ENCODE measurements at regions not wholly inside any gene's neighbourhood (a gene's known extent, or its start where the extent isn't known, plus 50 kb on each side); places are given as distances from the start of the nearest gene placed in this dataset.
"Not testable (repeated sequence)": the region's sequence is repeated elsewhere in the genome, so short reads cannot be mapped to it uniquely, and the experiment has no call there.

DNA sequence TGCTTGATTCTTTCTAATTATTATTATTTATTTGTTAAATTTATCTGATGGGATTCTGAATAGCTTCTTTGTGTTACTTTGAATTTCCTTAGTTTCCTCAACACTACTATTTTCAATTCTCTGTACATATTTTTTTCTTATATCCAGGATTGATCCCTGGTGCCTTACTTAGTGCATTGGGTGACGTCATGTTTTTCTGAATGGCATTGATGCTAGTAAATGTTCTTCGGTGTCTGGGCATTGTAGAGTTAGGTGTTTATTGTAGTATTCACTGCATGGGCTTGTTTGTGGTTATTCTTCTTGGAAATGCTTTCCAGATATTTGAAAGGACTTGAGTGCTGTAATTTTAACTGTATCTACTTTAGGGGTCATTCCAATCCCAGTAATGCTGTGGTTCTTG is 938.1 kb downstream of the FAM133A start:
- no peak overlapping the region for H3K4me3 Mint-ChIP-seq
- no peak overlapping the region for H3K27ac Mint-ChIP-seq
- H3K36me3 Mint-ChIP-seq: no peaks in the 10 kb centered on the region
- peaks cover 6% of the 10 kb centered on the region for H3K9me3 Mint-ChIP-seq (ENCODE audit: low read depth)
- H3K4me1 Mint-ChIP-seq (ENCODE audit: low read depth): no peaks in the 10 kb centered on the region
- no peaks in the 10 kb centered on the region for H3K27me3 Mint-ChIP-seq

DNA sequence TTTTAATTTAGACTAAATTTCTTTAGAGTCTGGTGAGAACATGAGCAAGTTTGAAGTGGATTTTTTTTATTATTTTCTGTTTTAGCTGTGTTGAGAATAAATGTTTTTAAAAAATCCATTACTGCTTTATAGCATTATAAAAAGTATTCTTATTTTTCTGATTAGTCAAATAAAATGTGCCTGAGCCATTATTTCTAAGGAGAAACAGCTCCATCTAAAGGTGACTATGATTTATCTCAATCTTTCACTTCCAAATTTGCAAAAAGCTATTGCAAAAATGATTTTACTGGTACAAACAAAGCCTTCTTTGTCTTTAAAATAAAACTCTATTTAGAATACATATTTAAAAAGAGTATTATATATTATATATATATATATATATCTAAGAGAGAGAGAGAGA is 959.2 kb downstream of the FAM133A start:
- Mint-ChIP-seq H3K9me3 (ENCODE audit: low read depth) (peaks cover 11% of the 10 kb centered on the region), H3K4me1 (ENCODE audit: low read depth) (no peaks in the 10 kb centered on the region), H3K36me3 (no peaks in the 10 kb centered on the region), H3K27me3 (no peaks in the 10 kb centered on the region), H3K27ac (no peak overlapping the region), H3K4me3 (no peak overlapping the region)

DNA sequence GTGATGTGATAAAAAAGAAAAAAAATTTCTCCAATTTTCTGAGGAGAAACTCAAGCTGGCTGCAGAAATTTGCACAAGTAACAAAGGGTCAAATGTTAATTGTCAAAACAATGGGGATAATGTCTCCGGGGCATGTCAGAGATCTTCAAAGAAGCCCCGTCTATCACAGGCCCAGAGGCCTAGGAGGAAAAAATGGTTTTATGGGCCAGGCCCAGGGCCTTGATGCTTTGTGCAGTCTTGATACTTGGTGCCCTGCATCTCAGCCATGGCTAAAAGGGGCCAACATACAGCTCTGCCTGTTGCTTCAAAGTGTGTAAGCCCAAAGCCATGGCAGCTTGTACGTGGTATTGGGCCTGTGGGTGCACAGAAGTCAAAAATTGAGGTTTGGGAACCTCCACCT is 961.0 kb downstream of the FAM133A start:
- no peak overlapping the region for H3K27ac Mint-ChIP-seq
- H3K4me1 Mint-ChIP-seq (ENCODE audit: low read depth): no peaks in the 10 kb centered on the region
- H3K4me3 Mint-ChIP-seq: no peak overlapping the region
- no peaks in the 10 kb centered on the region for H3K27me3 Mint-ChIP-seq
- H3K9me3 Mint-ChIP-seq (ENCODE audit: low read depth): peaks cover 11% of the 10 kb centered on the region
- H3K36me3 Mint-ChIP-seq: no peaks in the 10 kb centered on the region

DNA sequence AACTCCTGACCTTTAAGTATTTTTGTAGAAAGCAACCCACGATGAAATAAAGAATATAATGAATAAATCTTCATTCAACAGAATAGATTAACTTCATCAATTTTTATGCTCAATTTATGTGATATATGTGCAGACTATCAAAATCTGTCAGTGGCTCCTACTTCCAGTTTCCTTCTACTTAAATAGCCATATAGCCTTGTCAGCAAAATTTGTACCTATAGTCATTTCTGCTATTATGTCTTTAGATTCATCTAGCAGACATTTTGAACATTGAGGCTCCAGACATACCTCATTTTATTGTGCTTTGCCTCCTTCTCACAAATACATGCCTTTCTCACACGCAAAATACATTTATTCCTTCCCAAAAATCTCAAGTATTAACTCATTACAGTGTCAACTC is 971.7 kb downstream of the FAM133A start:
- H3K36me3 Mint-ChIP-seq: no peaks in the 10 kb centered on the region
- no peak overlapping the region for H3K27ac Mint-ChIP-seq
- no peaks in the 10 kb centered on the region for H3K27me3 Mint-ChIP-seq
- H3K4me1 Mint-ChIP-seq (ENCODE audit: low read depth): no peaks in the 10 kb centered on the region
- no peaks in the 10 kb centered on the region for H3K9me3 Mint-ChIP-seq (ENCODE audit: low read depth)
- no peak overlapping the region for H3K4me3 Mint-ChIP-seq

DNA sequence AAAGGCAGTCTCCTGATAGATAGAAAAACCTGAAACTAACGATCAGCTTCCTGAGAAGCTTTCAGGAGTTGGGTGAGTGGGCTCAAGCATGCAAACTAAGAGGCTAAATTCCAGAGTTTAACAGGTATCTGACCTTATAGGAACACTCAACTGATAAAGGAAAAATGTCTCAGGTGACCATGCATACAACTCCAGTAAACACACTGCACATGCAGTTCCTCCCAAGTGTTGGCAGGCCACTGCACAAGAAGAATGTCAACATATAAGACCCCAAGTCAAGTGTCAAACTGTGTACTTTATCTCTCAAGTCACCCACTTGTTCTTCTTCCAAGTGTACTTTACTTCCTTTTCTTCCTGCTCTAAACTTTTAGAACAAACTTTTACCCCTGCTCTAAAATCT is 981.2 kb downstream of the FAM133A start:
- no peaks in the 10 kb centered on the region for H3K27me3 Mint-ChIP-seq
- H3K27ac Mint-ChIP-seq: no peak overlapping the region
- no peaks in the 10 kb centered on the region for H3K4me1 Mint-ChIP-seq (ENCODE audit: low read depth)
- no peaks in the 10 kb centered on the region for H3K36me3 Mint-ChIP-seq
- no peaks in the 10 kb centered on the region for H3K9me3 Mint-ChIP-seq (ENCODE audit: low read depth)
- no peak overlapping the region for H3K4me3 Mint-ChIP-seq

DNA sequence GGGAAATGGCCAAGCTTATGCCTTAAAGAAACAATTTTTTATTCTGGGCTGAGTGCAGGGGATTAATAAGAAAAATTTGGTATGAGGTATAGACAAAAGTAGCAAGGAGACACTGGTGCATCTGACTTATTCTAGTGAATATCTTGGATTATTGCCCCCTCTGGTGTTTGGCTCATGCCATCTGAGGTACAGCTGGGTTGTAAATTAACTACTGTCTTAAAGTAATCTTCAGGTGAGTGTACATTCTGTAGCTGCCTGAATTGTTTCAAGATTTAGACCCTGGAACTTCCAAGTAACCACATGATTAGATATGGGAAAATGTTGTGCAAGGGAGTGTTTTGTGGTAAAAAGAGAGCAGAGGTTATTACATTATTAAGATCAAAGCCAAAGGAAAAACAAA is 988.7 kb downstream of the FAM133A start:
- H3K4me1 Mint-ChIP-seq (ENCODE audit: low read depth): no peaks in the 10 kb centered on the region
- no peaks in the 10 kb centered on the region for H3K36me3 Mint-ChIP-seq
- no peak overlapping the region for H3K27ac Mint-ChIP-seq
- H3K4me3 Mint-ChIP-seq: no peak overlapping the region
- no peaks in the 10 kb centered on the region for H3K9me3 Mint-ChIP-seq (ENCODE audit: low read depth)
- no peaks in the 10 kb centered on the region for H3K27me3 Mint-ChIP-seq

DNA sequence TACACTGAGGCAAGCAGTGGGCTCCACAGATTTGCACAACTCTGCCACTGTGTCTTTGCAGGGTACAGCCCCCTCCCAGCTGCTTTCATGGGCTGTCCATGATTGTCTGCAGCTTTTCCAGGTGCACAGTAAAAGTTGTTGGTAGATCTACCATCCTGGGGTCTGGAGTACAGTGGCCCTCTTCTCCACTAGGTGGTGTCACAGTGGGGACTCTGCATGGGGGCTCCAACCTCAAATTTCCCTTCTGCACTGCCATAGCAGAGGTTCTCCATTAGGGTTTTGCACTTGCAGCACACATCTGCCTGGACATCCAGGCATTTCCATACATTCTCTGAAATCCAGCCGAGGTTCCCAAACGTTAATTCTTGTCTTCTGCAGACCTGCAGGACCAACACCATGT is 1002.3 kb downstream of the FAM133A start:
- no peaks in the 10 kb centered on the region for H3K9me3 Mint-ChIP-seq (ENCODE audit: low read depth)
- H3K4me3 Mint-ChIP-seq: no peak overlapping the region
- H3K4me1 Mint-ChIP-seq (ENCODE audit: low read depth): no peaks in the 10 kb centered on the region
- no peak overlapping the region for H3K27ac Mint-ChIP-seq
- no peaks in the 10 kb centered on the region for H3K27me3 Mint-ChIP-seq
- no peaks in the 10 kb centered on the region for H3K36me3 Mint-ChIP-seq

DNA sequence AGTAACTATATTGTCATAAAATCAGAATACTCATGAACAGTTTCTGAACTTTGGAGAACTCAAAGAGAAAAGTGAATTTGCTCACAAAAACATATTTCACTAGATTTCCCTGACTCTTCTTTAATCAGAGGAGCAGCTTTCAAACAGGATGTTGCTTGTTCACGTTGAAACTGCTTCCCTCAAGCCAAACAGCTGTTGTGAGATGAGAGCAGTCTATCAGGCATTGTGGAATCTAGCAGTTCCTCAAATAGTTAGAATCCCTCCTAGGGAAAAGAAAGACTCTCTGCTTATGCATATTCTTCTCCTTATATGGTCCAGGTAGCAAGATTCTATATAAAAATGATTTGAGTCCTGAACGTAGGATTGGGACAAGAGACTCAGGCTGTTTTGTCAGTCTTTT is 1012.1 kb downstream of the FAM133A start:
- Mint-ChIP-seq H3K4me1 (ENCODE audit: low read depth) (no peaks in the 10 kb centered on the region), H3K27me3 (no peaks in the 10 kb centered on the region), H3K4me3 (no peak overlapping the region), H3K36me3 (no peaks in the 10 kb centered on the region), H3K27ac (no peak overlapping the region), H3K9me3 (ENCODE audit: low read depth) (no peaks in the 10 kb centered on the region)

DNA sequence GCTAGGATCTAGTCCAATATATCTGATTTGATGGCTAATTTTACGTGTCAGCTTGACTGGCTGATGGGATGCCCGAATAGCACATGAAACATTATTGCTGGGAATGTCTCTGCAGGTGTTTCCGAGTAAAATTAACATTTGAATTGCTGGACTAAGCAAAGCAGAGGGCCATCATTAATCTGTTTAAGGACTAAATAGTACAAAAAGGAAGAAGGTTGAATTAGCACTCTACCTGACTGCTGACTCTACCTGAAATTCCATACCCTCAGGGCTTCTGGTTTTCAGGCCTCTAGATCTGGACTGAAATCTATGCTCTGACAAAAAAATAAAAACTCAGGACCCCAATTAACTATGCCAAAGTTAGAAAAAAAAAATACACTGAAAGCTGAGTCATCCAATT is 1021.9 kb downstream of the FAM133A start:
- Mint-ChIP-seq H3K4me3 (no peak overlapping the region), H3K27ac (no peak overlapping the region), H3K36me3 (no peaks in the 10 kb centered on the region), H3K9me3 (ENCODE audit: low read depth) (peaks cover 4% of the 10 kb centered on the region), H3K27me3 (no peaks in the 10 kb centered on the region), H3K4me1 (ENCODE audit: low read depth) (no peaks in the 10 kb centered on the region)

DNA sequence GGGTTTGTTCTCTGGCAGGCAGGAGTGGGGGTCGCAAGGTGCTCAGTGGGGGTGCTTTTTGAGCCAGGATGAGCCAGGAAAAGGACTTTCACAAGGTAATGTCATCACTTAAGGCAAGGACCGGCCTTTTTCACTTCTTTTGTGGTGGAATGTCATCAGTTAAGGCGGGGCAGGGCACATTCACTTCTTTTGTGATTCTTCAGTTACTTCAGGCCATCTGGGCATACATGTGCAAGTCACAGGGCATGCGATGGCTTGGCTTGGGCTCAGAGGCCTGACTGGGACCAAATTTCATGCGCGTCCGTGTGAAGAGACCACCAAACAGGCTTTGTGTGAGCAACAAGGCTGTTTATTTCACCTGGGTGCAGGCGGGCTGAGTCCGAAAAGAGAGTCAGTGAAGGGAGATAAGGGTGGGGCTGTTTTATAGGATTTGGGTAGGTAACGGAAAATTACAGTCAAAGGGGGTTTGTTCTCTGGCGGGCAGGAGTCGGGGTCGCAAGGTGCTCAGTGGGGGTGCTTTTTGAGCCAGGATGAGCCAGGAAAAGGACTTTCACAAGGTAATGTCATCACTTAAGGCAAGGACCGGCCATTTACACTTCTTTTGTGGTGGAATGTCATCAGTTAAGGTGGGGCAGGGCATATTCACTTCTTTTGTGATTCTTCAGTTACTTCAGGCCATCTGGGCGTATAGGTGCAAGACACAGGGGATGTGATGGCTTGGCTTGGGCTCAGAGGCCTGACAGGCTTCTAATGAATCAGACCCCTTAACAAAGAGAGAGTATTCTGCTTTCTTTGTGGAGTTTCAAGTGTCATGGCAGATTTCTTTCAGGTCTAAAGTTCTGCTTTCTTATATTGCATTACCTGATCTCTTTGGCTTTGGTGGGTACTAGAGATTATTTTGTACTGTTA is 1030.6 kb downstream of the FAM133A start:
- not testable (repeated sequence) for H3K27ac Mint-ChIP-seq; H3K27me3 Mint-ChIP-seq; H3K4me3 Mint-ChIP-seq; H3K36me3 Mint-ChIP-seq; H3K9me3 Mint-ChIP-seq (ENCODE audit: low read depth); H3K4me1 Mint-ChIP-seq (ENCODE audit: low read depth)

DNA sequence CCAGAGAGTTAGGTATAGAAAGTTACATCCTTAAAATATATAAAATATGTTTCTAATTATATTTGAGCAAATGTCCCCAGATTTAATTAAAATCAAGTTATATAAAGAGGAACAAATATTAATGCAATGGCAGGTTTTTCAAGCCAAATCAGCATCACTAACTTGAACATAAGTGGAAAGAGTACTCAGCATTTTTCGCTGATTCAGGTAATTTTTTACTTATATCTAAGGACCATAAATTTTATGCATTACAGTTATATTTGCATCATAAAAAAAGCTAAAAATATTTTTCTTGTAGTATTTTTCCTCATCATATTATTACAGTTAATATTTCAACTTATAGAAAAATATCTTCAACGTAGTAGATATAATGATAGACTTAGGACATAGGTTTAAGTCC is 1047.4 kb downstream of the FAM133A start:
- no peaks in the 10 kb centered on the region for H3K36me3 Mint-ChIP-seq
- no peak overlapping the region for H3K4me3 Mint-ChIP-seq
- H3K9me3 Mint-ChIP-seq (ENCODE audit: low read depth): no peaks in the 10 kb centered on the region
- H3K27me3 Mint-ChIP-seq: no peaks in the 10 kb centered on the region
- H3K27ac Mint-ChIP-seq: no peak overlapping the region
- H3K4me1 Mint-ChIP-seq (ENCODE audit: low read depth): no peaks in the 10 kb centered on the region

DNA sequence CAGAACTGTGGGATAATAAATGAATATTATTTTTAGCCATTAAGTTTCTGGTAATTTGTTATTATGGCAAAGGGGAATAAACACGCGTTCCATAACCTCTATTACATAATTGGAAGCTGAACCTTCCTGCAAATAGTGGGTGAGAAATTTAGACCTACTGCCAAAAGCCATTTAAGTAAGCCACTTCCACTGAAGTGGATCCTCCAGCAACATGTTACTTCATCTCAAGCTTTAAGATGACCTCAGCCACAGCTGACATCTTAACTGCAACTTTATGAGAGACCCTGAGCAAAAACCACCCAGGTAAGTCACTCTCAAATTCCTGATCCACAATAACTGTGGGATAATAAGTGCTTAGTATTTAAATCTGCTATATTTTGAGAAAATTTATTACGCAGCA is 1048.6 kb downstream of the FAM133A start:
- Mint-ChIP-seq H3K27me3 (no peaks in the 10 kb centered on the region), H3K36me3 (no peaks in the 10 kb centered on the region), H3K4me1 (ENCODE audit: low read depth) (no peaks in the 10 kb centered on the region), H3K27ac (no peak overlapping the region), H3K9me3 (ENCODE audit: low read depth) (no peaks in the 10 kb centered on the region), H3K4me3 (no peak overlapping the region)

DNA sequence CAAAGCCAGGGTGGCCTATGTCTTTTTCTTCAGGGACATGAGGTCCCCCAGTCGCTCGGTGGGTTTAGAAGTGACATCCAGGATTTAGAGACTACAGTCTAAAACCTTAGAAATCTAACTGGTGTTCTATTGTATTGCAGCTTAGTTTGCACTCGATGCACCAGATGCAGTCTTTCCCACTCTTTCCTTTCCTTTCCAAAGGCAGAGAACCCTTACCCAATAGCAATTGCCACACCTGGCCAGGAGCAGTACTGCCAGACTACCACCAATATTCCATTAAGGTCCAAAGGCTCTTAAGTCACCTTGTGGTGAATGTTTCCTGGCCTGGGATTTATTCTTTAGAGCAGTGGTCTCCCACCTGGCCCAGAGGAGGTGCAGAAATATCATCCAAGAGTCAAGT is 1068.8 kb downstream of the FAM133A start:
- Mint-ChIP-seq H3K36me3 (no peaks in the 10 kb centered on the region), H3K4me3 (no peak overlapping the region), H3K9me3 (ENCODE audit: low read depth) (peaks cover 6% of the 10 kb centered on the region), H3K4me1 (ENCODE audit: low read depth) (peaks cover 2% of the 10 kb centered on the region), H3K27me3 (no peaks in the 10 kb centered on the region), H3K27ac (no peak overlapping the region)

DNA sequence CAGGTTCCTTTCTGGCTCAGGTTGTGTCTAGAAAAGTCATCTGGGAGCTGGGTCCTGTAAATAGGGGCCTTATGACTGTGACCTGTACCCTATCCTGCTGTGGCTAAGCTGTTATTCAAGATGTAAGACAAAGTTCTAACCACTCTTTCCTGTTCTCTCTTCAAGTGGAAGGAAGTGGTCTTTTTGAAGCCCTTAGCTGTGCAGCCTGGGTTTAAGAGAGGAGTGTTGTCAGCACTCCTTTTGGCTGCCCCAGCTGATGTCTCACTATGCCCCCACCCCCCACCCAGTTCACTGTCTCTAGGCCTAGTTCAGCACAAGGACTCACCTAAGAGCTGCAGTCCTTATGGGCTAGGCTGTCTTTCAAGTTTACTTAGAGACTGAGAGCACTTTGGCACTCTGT is 1069.5 kb downstream of the FAM133A start:
- Mint-ChIP-seq H3K27me3 (no peaks in the 10 kb centered on the region), H3K4me1 (ENCODE audit: low read depth) (peaks cover 2% of the 10 kb centered on the region), H3K36me3 (no peaks in the 10 kb centered on the region), H3K4me3 (no peak overlapping the region), H3K9me3 (ENCODE audit: low read depth) (peaks cover 6% of the 10 kb centered on the region), H3K27ac (no peak overlapping the region)

DNA sequence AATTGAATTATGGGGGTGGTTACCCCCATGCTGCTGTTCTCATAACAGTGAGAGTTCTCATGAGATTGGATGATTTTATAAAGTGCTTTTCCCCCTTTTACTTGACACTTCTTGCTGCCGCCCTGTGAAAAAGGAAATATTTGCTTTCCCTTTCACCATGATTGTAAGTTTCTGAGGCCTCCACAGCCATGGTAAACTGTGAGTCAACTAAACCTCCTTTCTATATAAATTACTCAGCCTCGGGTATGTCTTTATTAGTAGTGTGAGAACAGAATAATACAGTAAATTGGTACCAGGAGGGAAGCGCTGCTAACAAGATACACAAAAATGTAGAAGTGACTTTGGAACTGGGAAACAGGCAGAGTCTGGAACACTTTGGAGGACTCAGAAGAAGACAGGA is 1070.8 kb downstream of the FAM133A start:
- no peaks in the 10 kb centered on the region for H3K36me3 Mint-ChIP-seq
- peaks cover 6% of the 10 kb centered on the region for H3K9me3 Mint-ChIP-seq (ENCODE audit: low read depth)
- no peak overlapping the region for H3K27ac Mint-ChIP-seq
- H3K4me1 Mint-ChIP-seq (ENCODE audit: low read depth): peaks cover 2% of the 10 kb centered on the region
- no peaks in the 10 kb centered on the region for H3K27me3 Mint-ChIP-seq
- no peak overlapping the region for H3K4me3 Mint-ChIP-seq

DNA sequence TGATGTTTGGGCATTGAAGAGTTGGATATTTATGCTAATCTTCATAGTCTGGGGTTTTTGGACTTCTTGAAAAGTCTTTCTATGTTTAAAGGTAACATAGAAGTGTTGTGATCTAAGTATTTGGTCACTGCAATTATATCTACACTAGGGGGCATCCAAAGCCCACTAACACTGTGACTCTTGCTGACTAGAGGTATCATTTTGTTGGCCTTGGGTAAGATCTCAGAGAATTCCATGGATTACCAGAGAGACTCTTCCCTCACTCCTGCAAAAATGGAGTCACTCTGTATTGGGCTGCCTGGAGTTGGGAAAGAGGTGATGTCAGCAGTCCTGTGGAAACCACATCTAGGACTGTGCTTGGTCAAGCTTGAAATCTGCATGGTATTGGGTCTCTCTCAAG is 1077.6 kb downstream of the FAM133A start:
- H3K36me3 Mint-ChIP-seq: no peaks in the 10 kb centered on the region
- no peaks in the 10 kb centered on the region for H3K27me3 Mint-ChIP-seq
- no peaks in the 10 kb centered on the region for H3K9me3 Mint-ChIP-seq (ENCODE audit: low read depth)
- H3K4me3 Mint-ChIP-seq: no peak overlapping the region
- H3K4me1 Mint-ChIP-seq (ENCODE audit: low read depth): no peaks in the 10 kb centered on the region
- H3K27ac Mint-ChIP-seq: no peak overlapping the region
